IPS-NIHi11 (cell line): ENCODE measurements at regions not wholly inside any gene's neighbourhood (a gene's known extent, or its start where the extent isn't known, plus 50 kb on each side); places are given as distances from the start of the nearest gene placed in this dataset.

Source experiments
- DNase-seq: peaks from one replicate; pipeline ENCODE4 v3.0.0; 2012; ENCODE audit warnings: mixed read lengths, low spot score

GRCh38 chr4:187919966-187920365 is 75.6 kb upstream of the ZFP42 start:
- no peak for DNase-seq

DNA sequence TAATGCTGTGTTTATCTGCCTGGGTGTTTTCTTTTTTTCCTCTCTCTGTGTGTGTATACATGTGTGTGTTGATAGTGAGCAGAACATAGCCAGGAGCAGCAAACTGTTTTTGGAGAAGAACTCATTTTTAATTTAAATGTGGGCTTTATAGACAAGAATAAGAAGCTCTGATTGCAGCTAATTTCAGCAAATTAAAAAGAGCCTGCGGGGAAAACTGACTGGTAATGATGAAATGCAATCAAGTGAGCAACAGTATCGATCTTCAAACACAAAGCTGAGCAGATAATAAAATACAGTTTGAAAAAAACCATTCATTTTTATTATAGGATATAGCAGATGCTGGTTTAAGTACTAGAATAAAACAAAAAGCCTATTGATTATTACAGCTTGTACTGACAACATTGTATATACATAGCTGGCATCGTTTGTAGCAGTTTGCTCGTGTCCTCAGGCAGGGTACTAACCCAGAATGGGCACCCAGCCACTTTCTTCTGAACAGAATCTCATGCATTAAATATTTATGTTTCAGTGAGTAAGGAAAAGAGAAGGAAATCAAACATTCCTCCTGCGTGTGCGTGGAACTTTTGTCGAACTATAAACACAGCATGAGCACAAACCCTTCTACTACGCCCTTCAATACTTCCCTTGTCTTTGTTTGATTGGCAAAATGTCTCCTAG is 73.5 kb upstream of the ZFP42 start:
- DNase-seq = no peak

DNA sequence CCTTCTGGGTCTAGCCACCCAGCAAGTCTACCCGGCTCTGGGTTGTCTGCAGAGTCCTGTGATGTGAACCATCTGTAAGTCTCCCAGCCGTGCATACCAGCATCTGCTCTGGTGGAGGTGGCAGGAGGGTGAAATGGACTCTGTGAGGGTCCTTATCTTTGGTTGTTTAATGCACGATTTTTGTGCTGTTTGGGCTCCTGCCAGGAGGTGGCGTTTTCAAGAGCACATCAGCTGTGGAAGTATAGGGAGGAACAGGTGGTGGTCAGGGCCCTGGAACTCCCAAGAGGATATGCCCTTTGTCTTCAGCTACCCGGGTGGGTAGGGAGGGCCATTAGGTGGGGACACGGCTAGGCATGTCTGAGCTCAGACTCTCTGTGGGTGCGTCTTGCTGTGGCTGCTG is 66.5 kb upstream of the ZFP42 start:
- DNase-seq = peak; percentile 14

- DNase-seq = no peak
Measured at GRCh38 chr4:187934766-187935165, 60.8 kb upstream of the ZFP42 start.

GRCh38 chr4:187937557-187937956 is 58.0 kb upstream of the ZFP42 start:
- DNase-seq = no peak

GRCh38 chr4:187940299-187940698 is 55.3 kb upstream of the ZFP42 start:
- no peak for DNase-seq

DNA sequence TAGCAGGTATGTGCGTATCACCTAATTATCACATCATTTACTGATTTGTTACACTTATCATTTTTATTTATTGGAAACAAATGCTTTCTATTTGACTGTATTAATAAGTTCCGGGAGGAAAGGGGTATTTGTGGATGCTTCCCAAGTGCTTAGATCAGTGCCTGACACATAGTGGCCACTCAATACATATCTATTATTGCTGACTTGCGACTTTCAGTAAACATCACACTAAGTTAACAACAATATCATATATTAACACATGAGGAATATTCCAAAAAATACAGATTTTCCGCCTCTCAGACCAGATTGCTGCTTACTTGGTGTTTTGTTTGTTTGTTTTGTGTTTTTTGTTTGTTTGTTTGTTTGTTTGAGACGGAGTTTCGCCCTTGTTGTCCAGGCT is 52.6 kb upstream of the ZFP42 start:
- DNase-seq = no peak

GRCh38 chr4:187944179-187944578 is 51.4 kb upstream of the ZFP42 start:
- no peak for DNase-seq
